ENCODE measurements at regions not wholly inside any gene's neighbourhood (a gene's known extent, or its start where the extent isn't known, plus 50 kb on each side); places are given as distances from the start of the nearest gene placed in this dataset.

DNA sequence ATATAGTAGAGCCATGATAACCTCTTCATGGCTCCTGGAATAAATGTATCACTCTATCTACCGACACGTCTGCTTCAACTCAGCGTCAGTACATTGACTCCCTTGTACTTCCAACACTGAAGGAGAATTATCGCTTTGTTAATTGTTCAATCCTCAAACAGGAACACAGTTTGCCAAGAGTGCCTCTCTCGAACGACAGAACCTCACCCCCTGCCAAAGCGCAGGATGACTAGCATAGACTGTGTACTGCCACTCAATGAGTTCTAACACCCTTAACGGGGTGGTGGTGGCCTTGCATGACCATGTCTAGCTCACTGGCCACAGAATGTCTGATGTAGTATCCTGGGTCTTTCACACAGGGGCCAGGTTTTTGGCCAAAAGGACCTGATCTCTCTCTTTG, 81.4 kb upstream of the HEY2 start:
- Mint-ChIP-seq H3K27ac (ENCODE audit: unreplicated experiment) (no peak overlapping the region), H3K4me1 (ENCODE audit: low read depth, unreplicated experiment) (no peaks in the 10 kb centered on the region), H3K9me3 (ENCODE audit: low read depth, unreplicated experiment) (no peaks in the 10 kb centered on the region), H3K36me3 (ENCODE audit: insufficient read depth, unreplicated experiment) (no peaks in the 10 kb centered on the region), H3K27me3 (ENCODE audit: unreplicated experiment) (peaks cover 55% of the 10 kb centered on the region), H3K4me3 (ENCODE audit: low read depth, unreplicated experiment) (no peak overlapping the region)
- CTCF ChIA-PET = no interaction called here
- no peak for DNase-seq
- BruUV-seq (replicated peaks) = no TSS peak
- intact Hi-C loops (cut with micrococcal nuclease; ENCODE audit: unreplicated experiment) = no loop called here
- TF ChIP-seq, protein P1, sequence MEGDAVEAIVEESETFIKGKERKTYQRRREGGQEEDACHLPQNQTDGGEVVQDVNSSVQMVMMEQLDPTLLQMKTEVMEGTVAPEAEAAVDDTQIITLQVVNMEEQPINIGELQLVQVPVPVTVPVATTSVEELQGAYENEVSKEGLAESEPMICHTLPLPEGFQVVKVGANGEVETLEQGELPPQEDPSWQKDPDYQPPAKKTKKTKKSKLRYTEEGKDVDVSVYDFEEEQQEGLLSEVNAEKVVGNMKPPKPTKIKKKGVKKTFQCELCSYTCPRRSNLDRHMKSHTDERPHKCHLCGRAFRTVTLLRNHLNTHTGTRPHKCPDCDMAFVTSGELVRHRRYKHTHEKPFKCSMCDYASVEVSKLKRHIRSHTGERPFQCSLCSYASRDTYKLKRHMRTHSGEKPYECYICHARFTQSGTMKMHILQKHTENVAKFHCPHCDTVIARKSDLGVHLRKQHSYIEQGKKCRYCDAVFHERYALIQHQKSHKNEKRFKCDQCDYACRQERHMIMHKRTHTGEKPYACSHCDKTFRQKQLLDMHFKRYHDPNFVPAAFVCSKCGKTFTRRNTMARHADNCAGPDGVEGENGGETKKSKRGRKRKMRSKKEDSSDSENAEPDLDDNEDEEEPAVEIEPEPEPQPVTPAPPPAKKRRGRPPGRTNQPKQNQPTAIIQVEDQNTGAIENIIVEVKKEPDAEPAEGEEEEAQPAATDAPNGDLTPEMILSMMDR (IDR thresholded peaks at IDR 0.05; ENCODE audit: unreplicated experiment) = no peak

DNA sequence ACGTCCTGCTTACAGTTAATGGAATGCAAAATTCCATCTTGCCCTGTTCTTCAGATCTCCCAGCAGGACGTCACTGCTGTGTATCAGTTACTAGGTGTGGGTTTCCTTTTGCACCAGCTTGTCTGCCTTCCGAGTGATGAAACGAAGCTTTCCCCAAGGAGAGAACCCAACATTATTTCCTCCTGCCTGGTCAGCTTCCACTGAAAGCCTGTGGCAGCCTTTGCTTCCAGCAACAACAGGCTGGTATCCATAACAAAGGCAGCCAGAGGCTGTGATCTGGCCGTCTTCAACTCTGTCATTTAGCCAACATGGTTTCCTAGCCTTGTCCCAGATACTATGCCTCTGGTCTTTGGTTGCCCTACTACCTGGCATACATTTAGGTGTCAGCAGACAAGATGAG, 78.9 kb upstream of the HEY2 start:
- TF ChIP-seq, protein P1 (IDR thresholded peaks at IDR 0.05; ENCODE audit: unreplicated experiment) = no peak
- Mint-ChIP-seq H3K9me3 (ENCODE audit: low read depth, unreplicated experiment) (no peaks in the 10 kb centered on the region), H3K4me3 (ENCODE audit: low read depth, unreplicated experiment) (no peak overlapping the region), H3K36me3 (ENCODE audit: insufficient read depth, unreplicated experiment) (no peaks in the 10 kb centered on the region), H3K27me3 (ENCODE audit: unreplicated experiment) (peaks cover 78% of the 10 kb centered on the region), H3K4me1 (ENCODE audit: low read depth, unreplicated experiment) (no peaks in the 10 kb centered on the region), H3K27ac (ENCODE audit: unreplicated experiment) (no peak overlapping the region)
- BruUV-seq (replicated peaks) = no TSS peak
- CTCF ChIA-PET = no interaction called here
- no peak for DNase-seq
- intact Hi-C loops (cut with micrococcal nuclease; ENCODE audit: unreplicated experiment) = no loop called here

DNA sequence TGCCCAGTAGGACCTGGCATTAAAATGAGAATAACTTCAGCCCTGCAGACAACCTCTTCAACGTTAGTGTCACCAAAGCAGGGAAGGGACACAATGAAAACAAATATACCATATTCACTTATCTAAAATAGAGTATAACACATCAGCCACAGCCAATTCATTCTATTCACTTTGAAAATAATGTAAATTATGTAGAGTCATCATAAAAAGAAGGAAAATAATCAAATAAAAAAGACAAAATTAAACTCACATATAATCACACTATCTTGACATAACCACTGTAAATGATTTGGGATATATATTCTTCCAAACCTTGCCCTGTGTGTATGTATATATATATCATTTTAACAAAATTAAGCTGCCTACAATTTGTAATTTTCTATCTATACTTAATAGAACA, 78.1 kb upstream of the HEY2 start:
- no peak for DNase-seq
- Mint-ChIP-seq H3K27ac (ENCODE audit: unreplicated experiment) (no peak overlapping the region), H3K36me3 (ENCODE audit: insufficient read depth, unreplicated experiment) (no peaks in the 10 kb centered on the region), H3K27me3 (ENCODE audit: unreplicated experiment) (peaks cover 80% of the 10 kb centered on the region), H3K9me3 (ENCODE audit: low read depth, unreplicated experiment) (no peaks in the 10 kb centered on the region), H3K4me1 (ENCODE audit: low read depth, unreplicated experiment) (no peaks in the 10 kb centered on the region), H3K4me3 (ENCODE audit: low read depth, unreplicated experiment) (no peak overlapping the region)
- no TSS peak for BruUV-seq (replicated peaks)
- CTCF ChIA-PET = no interaction called here
- TF ChIP-seq, protein P1 (IDR thresholded peaks at IDR 0.05; ENCODE audit: unreplicated experiment) = no peak
- intact Hi-C loops (cut with micrococcal nuclease; ENCODE audit: unreplicated experiment) = no loop called here

DNA sequence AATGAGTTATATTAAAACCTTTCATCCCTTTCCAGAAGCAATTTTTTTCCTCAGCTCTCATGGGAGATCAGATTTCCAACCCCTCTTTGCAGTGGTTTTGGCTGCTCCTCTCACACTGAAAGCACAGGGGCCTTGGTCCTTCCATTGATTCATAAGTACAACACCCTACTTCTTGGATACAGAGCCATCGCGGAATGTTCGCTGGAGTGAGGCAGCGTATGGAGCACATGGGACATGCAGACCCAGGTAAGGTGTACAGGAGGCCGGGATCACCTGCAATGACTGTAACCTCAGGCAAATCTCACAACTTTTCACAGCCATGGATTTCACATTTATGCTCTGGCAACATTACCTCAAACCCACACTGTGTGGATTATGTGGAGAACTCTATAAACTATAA, 75.2 kb upstream of the HEY2 start:
- intact Hi-C loops (cut with micrococcal nuclease; ENCODE audit: unreplicated experiment) = no loop called here
- TF ChIP-seq, protein P1 (IDR thresholded peaks at IDR 0.05; ENCODE audit: unreplicated experiment) = no peak
- Mint-ChIP-seq H3K36me3 (ENCODE audit: insufficient read depth, unreplicated experiment) (no peaks in the 10 kb centered on the region), H3K27me3 (ENCODE audit: unreplicated experiment) (peaks cover 75% of the 10 kb centered on the region), H3K9me3 (ENCODE audit: low read depth, unreplicated experiment) (no peaks in the 10 kb centered on the region), H3K27ac (ENCODE audit: unreplicated experiment) (no peak overlapping the region), H3K4me1 (ENCODE audit: low read depth, unreplicated experiment) (no peaks in the 10 kb centered on the region), H3K4me3 (ENCODE audit: low read depth, unreplicated experiment) (no peak overlapping the region)
- CTCF ChIA-PET = no interaction called here
- BruUV-seq (replicated peaks) = no TSS peak
- no peak for DNase-seq

DNA sequence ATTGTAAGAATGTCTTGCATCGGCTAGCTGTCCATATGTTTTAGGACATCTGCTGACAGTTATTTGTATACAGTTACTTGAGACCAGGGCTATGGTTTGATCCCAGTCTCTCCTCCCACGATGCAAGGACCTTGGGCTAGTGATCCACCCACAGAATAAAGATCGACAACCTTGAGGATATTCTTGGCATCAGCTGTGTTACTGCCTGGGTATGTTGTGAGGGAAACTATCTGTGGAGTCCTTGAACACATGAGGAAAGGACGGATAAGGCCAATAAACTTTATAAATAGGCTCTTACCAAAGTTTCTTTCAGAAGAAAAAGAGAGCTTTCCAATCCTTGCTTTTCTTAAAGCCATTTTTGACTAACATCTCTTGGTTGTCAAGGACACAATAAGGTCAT, 70.8 kb upstream of the HEY2 start:
- H3K27me3 Mint-ChIP-seq (ENCODE audit: unreplicated experiment) = peaks cover 72% of the 10 kb centered on the region
- no TSS peak for BruUV-seq (replicated peaks)
- H3K4me1 Mint-ChIP-seq (ENCODE audit: low read depth, unreplicated experiment) = no peaks in the 10 kb centered on the region
- H3K4me3 Mint-ChIP-seq (ENCODE audit: low read depth, unreplicated experiment) = no peak overlapping the region
- CTCF ChIA-PET = no interaction called here
- no peaks in the 10 kb centered on the region for H3K9me3 Mint-ChIP-seq (ENCODE audit: low read depth, unreplicated experiment)
- no peak for DNase-seq
- intact Hi-C loops (cut with micrococcal nuclease; ENCODE audit: unreplicated experiment) = no loop called here
- H3K27ac Mint-ChIP-seq (ENCODE audit: unreplicated experiment) = no peak overlapping the region
- TF ChIP-seq, protein P1 (IDR thresholded peaks at IDR 0.05; ENCODE audit: unreplicated experiment) = no peak
- H3K36me3 Mint-ChIP-seq (ENCODE audit: insufficient read depth, unreplicated experiment) = no peaks in the 10 kb centered on the region

All from Calu3 (cell line).